Activated naive CD4-positive, alpha-beta T cell treated with anti-CD3 and anti-CD28 coated beads, Interleukin-2, amount 50 U/mL, for 24 hours (primary cell): ENCODE measurements at regions not wholly inside any gene's neighbourhood (a gene's known extent, or its start where the extent isn't known, plus 50 kb on each side); places are given as distances from the start of the nearest gene placed in this dataset.
"Not testable (repeated sequence)": the region's sequence is repeated elsewhere in the genome, so short reads cannot be mapped to it uniquely, and the experiment has no call there.

ENCODE experiments used
- H3K27ac Mint-ChIP-seq: one replicate; pipeline ENCODE4 v1.8.0; 2021; ENCODE audit warnings: mild to moderate bottlenecking, mixed read lengths
- H3K27me3 Mint-ChIP-seq: one replicate; pipeline ENCODE4 v1.8.0; 2021; ENCODE audit warnings: mixed read lengths
- H3K36me3 Mint-ChIP-seq: one replicate; pipeline ENCODE4 v1.8.0; 2021; ENCODE audit warnings: mixed read lengths
- H3K4me1 Mint-ChIP-seq: one replicate; pipeline ENCODE4 v1.8.0; 2021; ENCODE audit warnings: mixed read lengths
- H3K4me3 Mint-ChIP-seq: one replicate; pipeline ENCODE4 v1.8.0; 2021; ENCODE audit warnings: mild to moderate bottlenecking, mixed read lengths
- H3K9me3 Mint-ChIP-seq: one replicate; pipeline ENCODE4 v1.8.0; 2021; ENCODE audit warnings: mixed read lengths

DNA sequence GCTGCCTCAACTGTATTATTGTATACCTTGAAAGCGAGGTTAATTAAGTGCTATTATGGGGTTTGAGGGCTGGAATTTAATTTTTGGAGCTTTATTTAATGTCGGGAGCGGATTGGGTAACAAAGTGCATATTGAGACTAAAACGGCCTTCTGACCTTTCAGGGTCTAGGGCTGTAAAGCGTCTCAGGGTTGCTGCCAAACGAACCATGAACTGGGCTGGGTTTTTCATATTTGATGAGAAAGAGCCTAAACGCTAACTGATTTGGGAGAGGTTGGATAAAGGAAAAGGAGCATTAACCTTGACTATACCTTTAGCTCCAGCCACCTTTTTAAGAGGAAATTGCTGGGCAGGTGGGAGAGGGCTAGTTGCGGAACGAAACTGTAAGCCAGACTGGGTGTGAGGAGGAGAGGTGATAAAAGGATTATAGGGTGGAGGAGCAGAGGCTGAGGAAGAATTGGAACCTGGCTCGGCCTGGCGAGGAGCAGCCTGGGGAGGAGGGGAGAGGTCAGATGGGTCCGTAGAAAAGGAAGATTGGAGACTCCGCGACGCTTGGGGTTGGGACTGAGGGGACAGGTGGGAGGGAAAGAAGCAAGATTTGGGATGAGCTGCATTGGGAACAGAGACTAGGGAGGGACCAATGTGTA is 209.0 kb upstream of the ELL2 start:
- H3K4me1 Mint-ChIP-seq, H3K9me3 Mint-ChIP-seq, H3K36me3 Mint-ChIP-seq, H3K27ac Mint-ChIP-seq, H3K4me3 Mint-ChIP-seq, H3K27me3 Mint-ChIP-seq: not testable (repeated sequence)

DNA sequence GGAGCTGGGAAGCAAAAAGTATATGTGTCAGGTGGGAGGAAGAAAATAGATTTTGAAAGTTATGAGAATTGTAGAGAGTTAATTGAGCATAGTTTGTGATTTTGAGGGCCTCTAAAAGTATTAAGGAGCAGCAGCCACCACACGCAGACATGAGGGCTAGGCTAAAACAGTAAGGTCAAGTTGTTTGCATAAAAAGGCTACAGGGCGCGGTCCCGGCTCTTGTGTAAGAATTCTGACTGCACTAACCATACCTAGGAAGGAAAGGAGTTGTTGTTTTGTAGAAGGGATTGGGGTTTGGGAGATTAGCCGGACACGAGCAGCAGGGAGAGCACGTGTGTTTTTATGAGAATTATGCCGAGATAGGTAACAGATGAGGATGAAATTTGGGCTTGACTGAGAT is 207.2 kb upstream of the ELL2 start:
- not testable (repeated sequence) for H3K27me3 Mint-ChIP-seq, H3K36me3 Mint-ChIP-seq, H3K4me1 Mint-ChIP-seq, H3K4me3 Mint-ChIP-seq, H3K27ac Mint-ChIP-seq, H3K9me3 Mint-ChIP-seq

DNA sequence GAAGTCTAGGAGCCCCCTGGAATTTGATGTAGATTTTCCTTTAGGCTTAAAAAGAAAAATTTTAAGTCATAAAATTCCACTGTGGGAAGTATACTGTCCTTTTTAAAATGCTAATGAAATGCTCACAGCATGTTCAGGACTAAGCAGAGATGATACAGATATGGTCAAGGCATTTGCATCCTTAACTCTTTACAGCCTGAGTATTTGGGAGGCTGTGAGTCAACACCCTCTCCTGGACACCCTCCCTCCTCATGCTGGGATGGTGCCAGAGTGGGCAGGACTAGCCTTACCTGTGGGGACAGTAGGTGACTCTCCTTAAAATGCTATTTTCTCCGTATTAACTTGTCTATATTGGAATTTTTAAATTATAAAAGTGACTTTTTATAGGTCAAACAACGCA is 197.4 kb upstream of the ELL2 start:
- no peaks in the 10 kb centered on the region for H3K9me3 Mint-ChIP-seq
- no peaks in the 10 kb centered on the region for H3K36me3 Mint-ChIP-seq
- H3K27me3 Mint-ChIP-seq, result peaks cover 3% of the 10 kb centered on the region
- H3K4me1 Mint-ChIP-seq, result no peaks in the 10 kb centered on the region
- H3K4me3 Mint-ChIP-seq, result no peak overlapping the region
- no peak overlapping the region for H3K27ac Mint-ChIP-seq

DNA sequence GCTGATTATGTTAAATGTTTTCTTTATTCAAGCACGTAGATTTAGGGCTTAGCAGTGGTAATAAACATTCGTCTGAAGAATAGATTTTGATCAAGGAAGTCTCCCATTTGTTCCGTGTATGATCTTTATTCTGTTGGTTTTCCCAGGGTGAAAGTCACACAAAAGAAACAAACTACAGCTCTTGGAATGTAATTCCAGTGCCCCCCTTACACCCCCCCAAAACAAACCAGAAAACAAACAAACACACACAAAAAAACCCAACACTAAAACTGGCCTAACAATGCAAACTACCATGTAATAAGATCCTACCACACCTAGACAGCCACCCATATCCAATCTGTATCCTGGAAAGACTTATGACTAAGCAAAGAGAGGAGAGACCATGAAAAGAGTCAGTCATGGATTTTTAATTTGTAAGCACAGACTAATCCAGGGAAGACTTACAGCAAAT is 196.2 kb upstream of the ELL2 start:
- Mint-ChIP-seq H3K27ac (no peak overlapping the region), H3K27me3 (peaks cover 4% of the 10 kb centered on the region)

DNA sequence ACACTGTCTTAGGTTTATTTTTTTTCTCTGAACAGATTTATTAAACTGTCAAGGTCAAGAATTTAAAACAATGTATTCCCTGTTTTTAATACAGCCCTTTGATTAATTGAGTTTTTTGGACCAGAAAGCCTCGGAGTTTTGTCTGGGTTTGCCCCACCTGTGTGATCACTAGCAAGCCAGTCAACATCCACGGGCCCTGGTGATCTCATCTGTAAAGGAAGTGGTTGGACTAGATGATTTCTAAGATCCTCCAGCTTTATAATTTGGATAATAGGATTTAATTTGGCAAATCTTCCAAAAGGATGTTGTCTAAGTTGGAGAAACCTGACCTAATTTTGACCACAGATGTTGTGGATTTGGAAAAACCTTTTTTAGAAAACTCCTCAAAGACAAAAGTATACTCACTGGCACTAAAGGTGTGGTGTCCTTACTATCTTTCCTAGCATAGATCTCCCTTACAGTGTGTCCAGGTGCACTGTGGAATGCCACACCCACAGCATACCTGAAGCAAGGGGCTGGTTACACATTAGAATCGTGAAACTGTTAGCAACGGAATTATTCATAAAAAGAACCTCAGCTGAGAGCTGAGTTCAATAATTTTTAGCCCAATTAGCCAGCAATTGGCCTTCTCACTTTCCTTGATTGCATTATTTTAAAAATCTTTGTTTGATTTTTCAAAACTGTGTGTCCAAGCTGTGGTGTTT is 195.6 kb upstream of the ELL2 start:
- Mint-ChIP-seq H3K27ac (no peak overlapping the region), H3K36me3 (no peaks in the 10 kb centered on the region), H3K4me1 (no peaks in the 10 kb centered on the region), H3K4me3 (no peak overlapping the region), H3K27me3 (peaks cover 4% of the 10 kb centered on the region), H3K9me3 (no peaks in the 10 kb centered on the region)

More for the DNA sequence above, 196.2 kb upstream of the ELL2 start:
- no peaks in the 10 kb centered on the region for H3K4me1 Mint-ChIP-seq
- H3K9me3 Mint-ChIP-seq, result no peaks in the 10 kb centered on the region
- H3K4me3 Mint-ChIP-seq, result no peak overlapping the region
- no peaks in the 10 kb centered on the region for H3K36me3 Mint-ChIP-seq

DNA sequence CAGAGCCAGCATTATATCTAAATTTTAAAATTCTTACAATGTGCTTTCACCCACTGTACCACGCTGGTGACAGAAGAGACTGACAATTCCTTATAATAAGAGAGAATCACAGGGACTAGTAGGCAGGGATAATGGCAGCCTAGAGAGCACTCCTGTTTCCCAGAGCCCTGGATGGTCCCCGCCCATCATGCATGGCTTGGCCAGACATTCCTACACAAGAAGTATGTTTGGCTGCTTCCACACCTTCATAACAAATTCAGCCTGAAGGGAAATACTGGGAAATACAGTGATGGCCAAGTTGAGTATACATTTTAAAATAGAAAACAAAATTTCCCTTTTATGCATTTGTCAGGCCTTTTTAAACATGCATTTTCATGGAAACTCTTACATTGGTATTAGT is 193.5 kb upstream of the ELL2 start:
- Mint-ChIP-seq H3K4me1 (no peaks in the 10 kb centered on the region), H3K9me3 (no peaks in the 10 kb centered on the region), H3K36me3 (no peaks in the 10 kb centered on the region), H3K4me3 (no peak overlapping the region), H3K27ac (no peak overlapping the region), H3K27me3 (peaks cover 2% of the 10 kb centered on the region)

DNA sequence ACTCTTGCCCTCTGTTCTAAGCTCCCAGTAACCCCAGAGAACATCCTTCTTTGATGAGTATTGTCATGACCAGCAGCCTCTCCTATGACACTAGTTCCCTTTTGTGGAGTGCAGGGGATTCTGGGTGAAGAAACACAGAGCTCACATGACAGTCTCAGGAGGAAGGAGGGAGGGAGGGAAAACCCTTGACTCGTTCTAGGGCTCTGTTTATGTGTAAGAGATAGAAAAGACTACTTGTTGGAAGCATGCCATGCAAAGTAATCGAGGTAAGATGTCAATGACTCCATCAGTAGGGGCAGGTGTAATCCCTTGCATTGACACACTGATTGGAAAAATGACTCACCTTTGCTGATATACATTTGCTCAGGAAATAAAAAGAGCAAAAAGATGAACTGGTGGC is 190.2 kb upstream of the ELL2 start:
- H3K4me3 Mint-ChIP-seq, result no peak overlapping the region
- no peaks in the 10 kb centered on the region for H3K36me3 Mint-ChIP-seq
- no peak overlapping the region for H3K27ac Mint-ChIP-seq
- no peaks in the 10 kb centered on the region for H3K9me3 Mint-ChIP-seq
- H3K4me1 Mint-ChIP-seq, result no peaks in the 10 kb centered on the region
- peaks cover 1% of the 10 kb centered on the region for H3K27me3 Mint-ChIP-seq

DNA sequence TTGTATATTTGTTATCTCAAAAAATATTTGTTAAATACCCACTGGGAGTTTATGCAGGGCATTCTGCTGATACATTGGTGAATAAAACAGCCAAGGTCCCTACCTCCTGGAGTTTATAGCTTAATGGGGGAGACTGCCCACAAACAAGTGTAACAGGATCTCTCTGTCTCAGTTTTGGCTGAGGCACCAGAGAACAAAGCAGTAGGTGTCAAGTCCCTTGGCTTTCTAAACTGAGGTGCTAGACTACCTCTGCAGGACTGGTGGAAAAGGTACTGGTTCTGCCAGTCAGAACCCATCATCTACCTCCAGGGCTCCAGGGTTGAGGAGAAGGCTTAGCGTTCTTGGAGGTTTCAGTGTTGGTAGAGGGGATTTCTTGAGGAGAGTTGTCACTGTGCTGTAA is 188.4 kb upstream of the ELL2 start:
- Mint-ChIP-seq H3K9me3 (no peaks in the 10 kb centered on the region), H3K4me1 (no peaks in the 10 kb centered on the region), H3K4me3 (no peak overlapping the region), H3K36me3 (no peaks in the 10 kb centered on the region), H3K27me3 (peaks cover 1% of the 10 kb centered on the region), H3K27ac (no peak overlapping the region)

DNA sequence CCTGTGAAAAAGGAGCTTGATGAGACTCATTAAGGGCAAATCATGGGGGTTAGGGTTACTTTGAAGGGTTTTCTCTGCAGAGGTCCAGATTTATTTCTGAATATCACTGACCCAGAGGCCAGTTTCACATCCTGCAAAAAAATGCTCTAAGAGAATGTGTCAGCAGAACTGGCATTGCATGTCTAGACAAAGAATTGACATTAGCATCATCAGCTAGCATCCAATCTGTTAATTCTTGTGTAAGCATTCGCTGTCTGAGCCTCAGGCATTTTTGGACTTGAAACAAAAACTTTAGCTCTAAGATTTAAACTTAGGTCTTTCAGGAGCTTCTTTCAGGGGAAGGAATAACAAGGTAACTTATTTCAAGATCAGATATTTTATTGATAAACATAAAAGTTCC is 187.9 kb upstream of the ELL2 start:
- peaks cover 1% of the 10 kb centered on the region for H3K27me3 Mint-ChIP-seq
- no peaks in the 10 kb centered on the region for H3K9me3 Mint-ChIP-seq
- H3K36me3 Mint-ChIP-seq, result no peaks in the 10 kb centered on the region
- no peak overlapping the region for H3K4me3 Mint-ChIP-seq
- no peaks in the 10 kb centered on the region for H3K4me1 Mint-ChIP-seq
- H3K27ac Mint-ChIP-seq, result no peak overlapping the region

DNA sequence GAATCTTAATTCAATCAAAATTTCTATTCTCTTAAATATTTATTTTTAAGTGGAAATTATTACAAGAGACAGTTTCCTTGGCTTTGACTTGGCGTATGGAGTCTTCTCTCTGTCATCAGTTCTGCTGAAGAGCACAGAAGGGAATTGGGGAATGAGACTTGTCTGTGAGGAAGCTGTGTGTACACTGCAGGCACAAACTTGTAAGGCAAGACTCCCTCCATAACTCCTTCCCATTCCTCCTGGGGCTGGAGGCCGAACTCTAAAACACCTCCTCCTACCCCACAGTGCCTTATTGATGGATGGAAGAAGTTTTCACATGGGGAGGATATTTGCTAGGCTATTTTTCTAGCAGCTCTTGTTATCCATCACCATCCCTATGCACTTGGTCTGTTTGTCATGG is 187.4 kb upstream of the ELL2 start:
- no peaks in the 10 kb centered on the region for H3K4me1 Mint-ChIP-seq
- H3K4me3 Mint-ChIP-seq, result no peak overlapping the region
- no peaks in the 10 kb centered on the region for H3K9me3 Mint-ChIP-seq
- peaks cover 1% of the 10 kb centered on the region for H3K27me3 Mint-ChIP-seq
- no peaks in the 10 kb centered on the region for H3K36me3 Mint-ChIP-seq
- H3K27ac Mint-ChIP-seq, result no peak overlapping the region

DNA sequence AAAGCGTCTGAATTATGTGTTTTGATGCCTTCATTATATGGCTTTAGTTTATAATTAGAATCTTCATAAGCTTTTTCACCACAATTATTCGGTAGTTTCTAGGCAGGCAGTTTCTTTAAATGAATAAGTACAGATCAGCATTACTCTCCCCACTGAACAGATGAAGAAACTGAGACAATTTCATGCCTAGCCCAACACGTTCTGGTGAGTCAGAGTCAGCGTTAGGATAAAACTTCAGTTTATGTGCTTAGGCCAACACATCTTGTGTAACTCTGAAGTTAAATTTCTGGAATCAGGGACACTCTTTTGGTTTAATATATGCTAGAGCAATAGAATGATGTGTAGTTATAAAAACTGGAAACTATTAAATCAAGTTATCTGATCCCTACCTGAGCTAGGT is 186.7 kb upstream of the ELL2 start:
- H3K27ac Mint-ChIP-seq, result no peak overlapping the region
- no peaks in the 10 kb centered on the region for H3K4me1 Mint-ChIP-seq
- peaks cover 1% of the 10 kb centered on the region for H3K27me3 Mint-ChIP-seq
- H3K9me3 Mint-ChIP-seq, result no peaks in the 10 kb centered on the region
- no peaks in the 10 kb centered on the region for H3K36me3 Mint-ChIP-seq
- no peak overlapping the region for H3K4me3 Mint-ChIP-seq

DNA sequence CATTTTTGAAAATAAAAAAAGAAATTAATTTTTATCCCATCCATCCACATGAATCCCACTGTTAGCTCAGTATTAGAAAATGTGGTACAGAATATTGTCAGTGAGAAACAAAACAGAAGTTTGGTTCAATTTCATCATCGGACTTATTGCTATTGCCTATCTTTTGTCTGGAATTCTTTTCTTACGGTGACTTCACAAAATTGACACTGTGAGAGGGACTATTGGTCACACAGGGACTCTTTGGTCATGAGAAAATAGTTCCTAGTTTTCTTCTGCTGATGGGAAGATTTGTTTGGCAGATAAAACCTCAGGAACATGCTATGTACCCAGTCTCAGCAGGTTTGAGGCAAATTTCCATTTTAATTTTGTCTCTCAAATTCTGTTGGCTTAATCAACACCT is 186.2 kb upstream of the ELL2 start:
- Mint-ChIP-seq H3K4me3 (no peak overlapping the region), H3K27me3 (no peaks in the 10 kb centered on the region), H3K4me1 (no peaks in the 10 kb centered on the region), H3K9me3 (no peaks in the 10 kb centered on the region), H3K27ac (no peak overlapping the region), H3K36me3 (no peaks in the 10 kb centered on the region)

DNA sequence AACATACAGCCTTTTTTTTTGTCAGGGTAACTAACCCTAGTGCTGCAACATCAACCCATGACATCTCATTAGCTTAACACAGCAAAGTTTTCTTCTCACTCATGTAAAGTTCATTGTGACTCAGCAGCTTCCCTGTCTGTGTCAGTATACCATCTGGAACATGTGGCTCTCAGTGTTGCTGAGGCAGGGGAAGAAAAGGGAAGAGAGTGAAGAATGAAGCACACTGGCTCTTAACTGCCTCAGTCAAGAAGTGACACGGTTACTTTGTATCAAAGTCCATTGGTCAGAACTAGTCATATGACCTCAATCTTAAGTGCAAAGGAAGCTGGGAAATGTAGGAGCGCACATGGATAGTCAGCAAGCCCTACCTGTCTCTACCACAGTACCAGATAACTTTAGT is 185.0 kb upstream of the ELL2 start:
- peaks cover under 1% of the 10 kb centered on the region for H3K27me3 Mint-ChIP-seq
- no peaks in the 10 kb centered on the region for H3K9me3 Mint-ChIP-seq
- no peak overlapping the region for H3K4me3 Mint-ChIP-seq
- H3K36me3 Mint-ChIP-seq, result no peaks in the 10 kb centered on the region
- H3K4me1 Mint-ChIP-seq, result no peaks in the 10 kb centered on the region
- H3K27ac Mint-ChIP-seq, result no peak overlapping the region

DNA sequence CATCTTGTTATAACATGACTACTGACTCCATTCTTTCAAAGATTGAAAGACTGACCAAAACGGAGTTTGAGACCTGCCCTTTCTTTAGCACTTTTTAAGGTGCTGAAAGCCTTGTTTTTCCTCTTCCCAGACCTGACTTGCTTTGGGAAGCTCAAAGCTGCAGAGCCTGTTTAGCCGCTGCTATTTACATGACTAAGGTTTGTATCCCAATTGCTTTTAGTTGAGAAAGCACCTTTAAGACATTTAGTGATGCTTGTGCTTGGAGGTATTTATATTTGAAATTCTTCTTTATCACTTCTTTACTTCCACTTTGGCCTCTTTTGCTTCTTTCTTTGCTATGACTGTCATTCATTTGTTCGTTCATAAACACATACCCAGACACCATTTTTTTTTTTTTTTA is 182.6 kb upstream of the ELL2 start:
- H3K4me3 Mint-ChIP-seq, result no peak overlapping the region
- no peaks in the 10 kb centered on the region for H3K36me3 Mint-ChIP-seq
- H3K27ac Mint-ChIP-seq, result no peak overlapping the region
- peaks cover 9% of the 10 kb centered on the region for H3K27me3 Mint-ChIP-seq
- H3K4me1 Mint-ChIP-seq, result no peaks in the 10 kb centered on the region
- H3K9me3 Mint-ChIP-seq, result no peaks in the 10 kb centered on the region

DNA sequence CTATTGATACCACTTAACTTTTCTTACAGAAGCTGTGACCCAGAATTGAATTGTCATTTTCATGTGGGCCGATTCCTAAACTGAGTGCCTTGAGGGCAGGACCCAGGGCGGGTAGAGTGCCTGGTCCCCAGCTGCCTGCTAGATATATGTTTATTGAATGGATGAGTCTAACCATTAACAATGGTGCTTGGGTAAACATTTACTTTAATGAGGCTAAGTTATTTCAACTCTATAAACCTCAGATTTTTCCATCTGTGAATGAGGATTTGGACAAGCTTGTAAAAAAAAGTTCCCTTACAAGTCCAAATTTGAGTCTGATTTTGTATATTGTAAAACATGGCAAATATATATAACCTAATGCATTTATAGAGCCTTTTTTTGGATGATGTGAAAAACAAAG is 181.8 kb upstream of the ELL2 start:
- Mint-ChIP-seq H3K9me3 (no peaks in the 10 kb centered on the region), H3K4me1 (no peaks in the 10 kb centered on the region), H3K27me3 (peaks cover 12% of the 10 kb centered on the region), H3K36me3 (no peaks in the 10 kb centered on the region), H3K27ac (no peak overlapping the region), H3K4me3 (no peak overlapping the region)

DNA sequence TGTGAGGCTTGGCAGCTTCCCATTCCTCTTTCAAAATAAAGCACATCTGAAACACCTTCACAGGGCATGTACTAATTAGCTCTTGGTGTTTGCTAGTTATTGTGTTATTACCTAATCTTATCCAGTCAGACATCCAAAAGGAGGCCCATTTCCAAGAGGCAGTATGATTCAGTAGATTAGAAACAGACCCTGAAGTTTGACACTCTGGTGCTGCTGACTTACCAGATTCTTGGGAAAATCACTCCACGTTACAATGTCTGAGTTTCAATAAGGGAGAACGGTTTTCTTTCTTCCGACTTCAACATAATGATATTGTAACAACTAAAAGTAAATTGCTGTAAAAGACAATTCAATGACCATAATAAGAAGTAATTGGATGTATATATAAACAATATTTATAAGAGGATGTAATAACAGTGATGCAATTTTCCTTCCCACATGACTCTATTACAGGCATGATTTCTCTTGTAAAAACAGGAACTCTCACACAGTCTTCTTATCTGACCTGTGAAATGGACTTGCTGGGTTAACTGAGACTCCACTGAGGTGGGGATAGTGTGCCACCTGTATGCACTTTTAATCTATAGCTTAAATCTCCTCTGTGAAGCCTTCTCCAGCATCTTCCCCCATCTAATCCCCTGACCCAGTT is 181.3 kb upstream of the ELL2 start:
- H3K9me3 Mint-ChIP-seq, result no peaks in the 10 kb centered on the region
- no peak overlapping the region for H3K27ac Mint-ChIP-seq
- H3K4me3 Mint-ChIP-seq, result no peak overlapping the region
- H3K36me3 Mint-ChIP-seq, result no peaks in the 10 kb centered on the region
- H3K4me1 Mint-ChIP-seq, result no peaks in the 10 kb centered on the region
- peaks cover 12% of the 10 kb centered on the region for H3K27me3 Mint-ChIP-seq
